ENCODE measurements at regions not wholly inside any gene's neighbourhood (a gene's known extent, or its start where the extent isn't known, plus 50 kb on each side); places are given as distances from the start of the nearest gene placed in this dataset.

GRCh38 chr12:60240891-60241290, 645.1 kb downstream of the SLC16A7 start:
- TF ChIP-seq CTCF (IDR thresholded peaks at IDR 0.05) (no peak), POLR2AphosphoS5 (IDR thresholded peaks at IDR 0.05) (no peak)

Data from breast epithelium (tissue), 3 donors.